NCI-H748 treated with DMSO at 0.1 percent for 48 hours (cell line): ENCODE measurements at regions not wholly inside any gene's neighbourhood (a gene's known extent, or its start where the extent isn't known, plus 50 kb on each side); places are given as distances from the start of the nearest gene placed in this dataset.

Source experiments
- DNase-seq: peaks from one replicate; lab custom pipeline; 2025; lab: John Stamatoyannopoulos, UW

DNA sequence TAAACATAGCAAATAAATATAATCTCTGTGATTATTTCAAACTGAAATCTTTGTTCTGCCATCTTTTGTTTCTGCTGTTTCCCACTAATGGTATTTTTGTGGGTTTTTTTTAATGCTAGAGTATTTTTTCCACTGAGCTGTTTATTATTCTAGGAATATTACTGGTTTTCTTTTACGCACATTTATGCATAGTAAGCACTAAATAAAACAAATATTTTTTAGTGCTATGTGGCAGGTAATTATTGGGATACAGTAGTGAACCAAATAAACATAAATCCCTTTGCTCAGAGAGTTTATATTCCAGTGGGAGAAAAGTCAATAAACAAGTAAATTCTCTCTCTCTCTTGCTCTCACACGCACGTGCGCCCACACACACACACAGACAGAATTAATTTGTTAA, 397.4 kb downstream of the PRDM5 start:
- no peak for DNase-seq

- DNase-seq, result no peak
Observed at GRCh38 chr4:120524237-120524636, 398.3 kb downstream of the PRDM5 start.

DNA sequence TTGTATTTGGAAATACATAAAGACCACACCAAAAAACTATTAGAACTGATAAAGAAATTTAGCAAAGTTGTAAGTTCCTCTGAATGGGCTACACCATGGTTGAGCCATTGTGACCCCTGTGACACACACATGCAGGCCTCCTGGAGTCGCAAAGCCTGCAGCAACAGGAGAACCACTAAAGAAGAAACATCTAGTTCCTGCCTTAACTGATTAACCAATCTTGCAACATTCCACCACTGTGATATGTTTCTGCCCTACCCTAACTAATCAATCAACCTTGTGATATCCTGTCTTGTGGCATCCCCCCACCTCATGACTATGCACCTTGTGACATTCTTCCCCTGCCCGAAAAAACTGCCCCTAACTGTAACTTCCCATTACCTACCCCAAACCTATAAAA, 401.8 kb downstream of the PRDM5 start:
- no peak for DNase-seq

DNA sequence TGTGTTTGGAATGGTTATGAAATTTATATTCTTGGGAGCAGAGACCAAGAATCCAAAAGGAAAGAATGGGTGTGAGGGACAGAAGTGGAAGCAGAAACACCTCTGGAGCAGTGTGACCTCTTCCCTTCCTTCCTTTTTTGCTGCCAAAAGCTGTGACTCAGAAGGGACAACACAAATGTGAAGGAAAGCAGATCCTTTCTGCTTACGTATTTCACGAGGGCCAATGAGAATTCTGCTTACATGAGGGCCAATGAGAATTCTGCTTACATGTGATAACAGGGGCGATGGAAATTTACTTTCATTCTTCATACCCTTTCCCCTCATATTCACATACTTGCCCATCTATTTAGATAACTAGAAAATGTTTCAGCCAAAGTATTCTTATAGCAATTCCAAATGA, 404.6 kb downstream of the PRDM5 start:
- DNase-seq, result no peak

GRCh38 chr4:120509719-120510118, 412.8 kb downstream of the PRDM5 start:
- DNase-seq, result no peak

DNA sequence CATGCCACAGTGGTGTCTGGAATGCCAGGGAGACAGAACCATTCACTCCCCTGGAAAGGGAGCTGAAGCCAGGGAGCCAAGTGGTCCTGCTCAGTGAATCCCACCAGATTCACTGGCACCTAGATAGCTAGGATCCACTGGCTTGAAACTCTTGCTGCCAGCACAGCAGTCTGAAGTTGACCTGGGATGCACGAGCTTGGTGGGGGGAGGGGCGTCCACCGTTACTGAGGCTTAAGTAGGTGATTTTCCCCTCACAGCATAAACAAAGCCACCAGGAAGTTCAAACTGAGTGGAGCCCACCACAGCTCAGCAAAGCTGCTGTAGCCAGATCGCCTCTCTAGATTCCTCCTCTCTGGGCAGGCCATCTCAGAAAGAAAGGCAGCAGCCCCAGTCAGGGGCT, 413.3 kb downstream of the PRDM5 start:
- DNase-seq, result no peak

DNA sequence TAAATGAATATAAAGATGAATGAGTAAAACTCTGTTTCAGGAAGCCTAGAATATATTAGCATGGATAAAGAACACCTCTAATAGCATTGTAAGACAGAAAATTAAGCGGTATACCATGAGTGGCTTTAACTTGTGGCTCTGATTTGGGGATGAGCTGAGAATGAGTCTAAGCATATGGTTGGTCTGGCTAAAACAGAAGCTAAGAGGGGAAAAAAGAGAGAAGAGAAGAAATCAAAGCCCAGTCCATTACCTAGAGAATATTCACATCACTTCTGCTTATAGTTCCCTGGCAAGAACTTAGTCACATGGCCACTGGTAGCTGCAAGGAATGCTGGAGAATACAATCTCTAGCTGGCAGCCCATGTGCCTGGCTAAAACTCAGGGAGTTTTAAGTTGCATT, 414.5 kb downstream of the PRDM5 start:
- DNase-seq, result no peak

- DNase-seq, result no peak
Observed at GRCh38 chr4:120506536-120506935, 416.0 kb downstream of the PRDM5 start.

GRCh38 chr4:120498678-120499077, 423.8 kb downstream of the PRDM5 start:
- no peak for DNase-seq

DNA sequence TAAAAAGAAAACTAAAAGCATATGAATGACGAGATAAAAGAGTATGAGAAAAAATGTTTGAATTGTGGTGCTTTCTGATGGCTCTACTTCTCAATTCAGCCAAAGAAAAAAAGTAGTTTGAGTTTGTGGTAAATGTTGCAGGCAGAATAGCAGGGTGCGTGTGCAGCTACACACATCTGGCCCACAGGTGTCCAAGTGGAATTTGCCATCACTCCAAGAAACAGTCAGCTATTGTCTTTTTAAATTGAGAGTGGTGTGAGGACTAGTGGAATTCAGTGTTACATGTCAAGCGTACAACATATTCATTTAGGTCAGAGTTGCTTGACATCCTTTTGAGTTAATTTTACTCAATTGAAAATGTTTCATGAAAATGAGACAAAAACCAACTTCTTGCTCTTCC, 424.8 kb upstream of the MAD2L1 start:
- DNase-seq, result no peak

DNA sequence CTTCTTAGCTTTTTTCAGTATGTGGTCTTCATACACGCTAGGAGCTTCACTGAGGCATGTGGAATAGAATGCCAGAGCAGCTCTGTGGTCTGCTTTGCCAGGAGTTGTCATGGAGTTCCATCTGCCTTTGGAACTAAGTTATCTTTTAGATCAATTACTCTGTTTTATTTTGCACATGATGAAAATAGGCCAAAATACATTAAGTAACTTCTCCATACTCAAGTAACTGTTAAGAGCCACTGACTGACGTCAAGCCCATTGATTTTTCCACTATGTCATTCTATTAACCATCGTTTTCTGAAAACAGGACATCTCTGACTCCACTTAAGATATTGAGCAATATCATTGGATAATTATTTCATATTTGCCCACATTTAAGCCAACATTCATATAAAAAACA, 415.1 kb upstream of the MAD2L1 start:
- no peak for DNase-seq

DNA sequence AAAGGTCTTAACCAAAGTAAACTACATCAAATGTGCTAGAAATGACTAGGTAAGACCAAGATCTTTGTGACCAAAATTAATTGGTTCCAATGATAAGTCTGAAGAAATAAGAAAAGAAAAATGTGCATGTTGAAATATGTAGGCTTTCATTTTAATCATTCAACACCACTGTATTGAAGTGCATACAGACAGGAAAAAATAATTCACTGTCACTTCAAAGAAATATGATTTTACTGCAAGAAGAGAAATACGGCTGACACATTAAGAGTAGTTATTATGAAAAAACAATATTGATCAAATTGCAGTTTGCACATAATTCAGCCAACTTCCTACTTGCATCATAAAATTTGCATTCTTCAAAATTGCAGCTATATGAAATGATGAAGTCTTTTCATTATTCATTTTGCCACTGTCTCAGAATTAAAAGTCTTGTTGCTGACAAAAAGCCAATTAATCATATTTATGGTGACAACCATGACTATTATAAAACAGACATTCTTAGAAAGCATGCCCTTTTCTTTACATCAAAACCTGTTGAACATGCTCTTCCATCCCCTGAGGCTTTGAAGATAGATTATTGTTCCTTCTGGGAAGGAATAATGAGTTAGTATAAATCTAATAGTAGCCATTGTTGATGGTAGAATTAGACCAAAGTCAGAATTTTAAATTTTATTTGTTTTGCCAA, 405.9 kb upstream of the MAD2L1 start:
- no peak for DNase-seq

DNA sequence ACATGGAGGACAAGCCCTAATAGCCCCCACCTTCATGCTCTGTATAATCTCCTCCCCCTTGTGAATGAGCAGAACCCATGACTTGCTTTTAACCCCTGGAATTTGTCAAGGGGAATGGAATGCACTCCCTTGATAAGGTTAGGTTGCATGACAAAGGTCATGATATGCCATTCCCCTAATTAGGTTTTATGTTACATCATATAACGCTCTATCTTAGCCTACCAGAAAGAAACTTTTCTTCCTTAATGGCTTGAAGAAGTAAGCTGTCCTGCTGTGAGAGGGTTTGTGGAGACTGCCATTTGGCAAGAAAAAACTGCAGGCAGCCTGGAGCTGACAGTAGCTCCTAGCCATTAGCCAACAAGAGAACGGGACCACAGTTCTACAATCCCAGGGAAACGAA, 399.8 kb upstream of the MAD2L1 start:
- no peak for DNase-seq

DNA sequence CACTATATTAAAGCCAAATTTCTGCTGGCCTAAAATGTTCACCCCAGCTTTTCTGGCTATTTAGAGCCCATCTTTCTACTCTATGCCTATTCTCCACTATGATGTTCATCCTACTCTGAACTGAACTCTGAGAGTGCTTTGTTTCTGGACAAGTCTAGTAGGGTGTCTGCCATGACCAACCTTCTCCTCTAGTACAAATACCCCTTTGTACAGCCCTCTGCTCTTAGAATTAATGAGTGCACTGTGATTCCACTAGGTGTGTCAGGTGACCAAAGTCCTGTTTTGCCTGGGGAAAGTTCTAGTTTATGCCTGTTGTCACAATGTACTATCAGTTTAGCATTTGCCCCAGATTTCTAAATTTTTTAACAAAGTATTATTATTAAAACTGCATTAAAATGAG, 388.1 kb upstream of the MAD2L1 start:
- DNase-seq, result no peak

DNA sequence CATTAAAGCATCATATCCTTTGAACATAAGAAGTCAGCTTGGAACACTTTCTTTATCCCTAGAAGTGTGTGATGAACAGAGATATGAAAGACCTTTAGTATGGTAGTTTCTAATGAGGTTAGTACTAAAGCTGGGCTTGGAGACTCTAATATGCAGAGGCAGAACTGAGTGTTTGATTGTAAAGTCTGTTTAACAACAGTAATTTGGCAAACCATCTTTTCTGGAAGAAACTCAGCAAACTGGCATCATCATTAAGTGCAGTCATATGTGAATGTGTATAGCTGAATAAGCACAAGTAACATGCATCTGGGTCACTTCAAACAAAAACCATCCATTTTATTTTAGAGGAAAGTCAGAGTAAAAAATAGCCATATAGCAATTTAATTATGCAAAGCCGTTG, 385.9 kb upstream of the MAD2L1 start:
- DNase-seq, result no peak

DNA sequence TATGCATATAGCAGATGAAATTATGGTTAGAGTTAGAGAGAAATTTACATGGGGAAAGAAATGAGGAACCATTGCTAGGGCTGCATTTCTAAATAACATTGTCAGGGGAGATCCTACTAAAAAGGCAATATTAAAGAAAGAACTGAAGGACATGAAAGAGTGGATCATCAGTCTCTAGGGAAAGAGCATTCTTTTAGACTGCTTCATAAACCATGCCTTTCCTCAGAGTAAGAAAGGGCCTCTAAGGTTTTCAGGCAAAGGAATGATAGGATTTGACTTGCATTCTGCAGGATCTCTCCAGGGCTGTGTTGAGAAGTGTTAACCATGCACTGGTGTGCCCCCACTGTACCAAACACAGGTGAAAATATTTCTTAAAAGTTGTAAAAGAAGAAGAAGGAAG, 385.4 kb upstream of the MAD2L1 start:
- no peak for DNase-seq

GRCh38 chr4:120447774-120448173, 381.1 kb upstream of the MAD2L1 start:
- no peak for DNase-seq

DNA sequence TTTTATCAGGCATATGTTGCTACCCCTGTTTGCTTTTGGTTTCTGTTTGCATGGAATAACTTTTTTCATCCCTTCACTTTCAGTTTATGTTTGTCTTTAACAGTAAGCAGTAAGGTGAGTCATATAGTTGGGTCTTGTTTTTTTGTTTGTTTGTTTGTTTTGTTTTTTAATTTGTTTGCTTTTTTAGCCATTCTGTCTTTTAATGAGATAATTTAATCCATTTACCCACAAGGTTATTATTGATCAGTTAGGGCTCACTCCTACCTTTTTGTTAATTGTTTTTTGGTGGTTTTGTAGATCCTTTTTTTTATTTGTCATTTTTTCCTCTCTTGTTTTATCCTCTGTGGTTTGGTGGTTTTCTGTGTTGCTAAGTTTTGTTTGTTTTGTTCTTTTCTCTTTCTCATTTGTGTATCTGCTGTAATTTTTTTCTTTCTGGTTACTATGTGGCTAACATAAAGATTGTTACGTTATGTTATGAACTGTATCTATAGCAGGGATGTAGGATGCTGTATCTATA, 379.5 kb upstream of the MAD2L1 start:
- no peak for DNase-seq

DNA sequence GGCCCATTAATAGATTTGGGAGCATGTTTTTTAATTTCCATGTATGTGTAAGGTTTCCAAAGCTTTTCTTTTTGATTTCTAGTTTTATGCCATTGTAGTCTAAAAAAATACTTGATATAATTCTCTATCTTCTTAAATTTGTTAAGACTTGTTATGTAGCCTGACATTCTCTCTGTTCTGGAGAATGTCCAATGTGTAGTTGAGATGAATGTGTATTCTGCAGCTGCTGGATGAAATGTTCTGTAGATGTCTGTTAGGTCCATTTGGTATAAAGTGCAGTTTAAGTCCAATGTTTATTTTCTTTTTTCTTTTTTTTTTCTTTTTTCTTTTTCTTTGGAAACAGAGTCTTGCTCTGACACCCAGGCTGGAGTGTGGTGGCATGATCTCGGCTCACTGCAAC, 378.5 kb upstream of the MAD2L1 start:
- DNase-seq, result no peak

DNA sequence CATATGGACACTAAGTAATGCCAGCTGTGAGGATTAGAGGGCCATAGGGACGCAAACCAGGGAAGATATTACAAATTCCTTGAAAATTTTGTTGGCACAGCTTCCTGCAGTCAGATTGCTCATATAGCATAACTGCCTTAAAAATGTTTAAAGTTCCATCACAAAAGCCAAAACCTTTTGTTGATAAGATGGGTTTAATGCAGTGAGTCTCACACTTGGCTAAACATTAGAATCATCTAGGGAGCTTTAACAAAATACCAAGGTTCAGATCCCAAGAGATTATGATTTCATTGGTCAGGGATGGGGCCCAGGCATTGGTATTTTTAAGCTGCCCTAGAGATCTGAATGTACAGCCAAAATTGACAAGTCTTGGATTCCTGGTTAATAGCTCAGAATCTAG, 376.5 kb upstream of the MAD2L1 start:
- DNase-seq, result no peak

GRCh38 chr4:120440730-120441129, 374.1 kb upstream of the MAD2L1 start:
- DNase-seq, result no peak

GRCh38 chr4:120435179-120435578, 368.5 kb upstream of the MAD2L1 start:
- DNase-seq, result no peak

GRCh38 chr4:120434756-120435155, 368.1 kb upstream of the MAD2L1 start:
- no peak for DNase-seq

DNA sequence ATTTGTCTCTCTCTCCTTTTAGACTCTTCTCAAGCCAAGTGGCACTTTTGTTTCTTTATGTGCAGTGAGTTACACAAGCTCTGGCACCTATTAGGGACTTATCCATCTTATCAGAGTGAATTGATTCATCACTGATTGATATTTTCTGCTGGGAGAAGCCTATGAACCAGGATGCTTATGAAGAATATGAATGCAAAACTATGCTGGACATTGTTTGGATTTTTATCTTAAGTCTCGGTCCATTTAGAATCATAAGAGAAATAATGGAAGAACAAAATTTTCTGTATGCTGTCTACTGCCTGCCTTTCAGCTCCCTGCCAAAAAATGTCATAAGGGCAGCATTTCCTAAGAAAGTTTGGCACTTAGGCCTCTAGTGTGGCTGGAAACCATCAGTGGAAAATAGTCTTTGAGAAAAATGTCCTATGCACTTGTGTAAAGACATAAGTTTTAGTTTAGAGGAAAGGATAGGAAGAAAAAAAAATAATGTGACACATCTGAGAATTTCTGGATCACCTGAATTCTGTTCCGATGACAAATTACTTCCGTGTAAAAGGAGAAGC, 365.7 kb upstream of the MAD2L1 start:
- no peak for DNase-seq
